SK-N-MC (cell line): ENCODE measurements at regions not wholly inside any gene's neighbourhood (a gene's known extent, or its start where the extent isn't known, plus 50 kb on each side); places are given as distances from the start of the nearest gene placed in this dataset.

Source experiments
- EZH2 ChIP-seq: fragments of 200-600 bp; sonication (generic); IDR thresholded peaks from one replicate; pipeline ENCODE4 v1.6.1; 2017; ENCODE audit warnings: antibody characterized with exemption
- POLR2AphosphoS5 ChIP-seq: IDR thresholded peaks from 2 replicates; pipeline ENCODE4 v1.6.1; 2012; ENCODE audit warnings: mild to moderate bottlenecking, low read depth, low read length, borderline replicate concordance

GRCh38 chr16:61413021-61413420, 623.2 kb downstream of the CDH8 start:
- no peak for TF ChIP-seq POLR2AphosphoS5
- no peak for TF ChIP-seq EZH2
